CD4-positive, CD25-positive, alpha-beta regulatory T cell (primary cell): ENCODE measurements at regions not wholly inside any gene's neighbourhood (a gene's known extent, or its start where the extent isn't known, plus 50 kb on each side); places are given as distances from the start of the nearest gene placed in this dataset.

Experiments
- ATAC-seq, 2 donors: fragments of 150-1000 bp; cut with Tn5 transposase; one replicate each; pipeline ENCODE4 v1.10.0; 2021; ENCODE audit warnings: low read depth in 2 of 2, moderate number of reproducible peaks in 2 of 2, moderate library complexity in 1 of 2
- DNase-seq, 3 donors: peaks; one replicate each; pipeline versions ENCODE4 v3.0.0 to v3.0.0-alpha.2; 2012 to 2022; ENCODE audit warnings: mixed read lengths in 1 of 3
- H3K27ac ChIP-seq: one replicate; pipeline ENCODE4 v1.7.0; 2013; ENCODE audit warnings: mild to moderate bottlenecking, low read length; ENCODE audit not compliant: insufficient read depth, poor library complexity, severe bottlenecking
- H3K27me3 ChIP-seq: one replicate; pipeline ENCODE4 v1.7.0; 2013; ENCODE audit warnings: low read length; ENCODE audit not compliant: control insufficient read depth, insufficient read depth
- H3K36me3 ChIP-seq: one replicate; pipeline ENCODE4 v1.7.0; 2013; ENCODE audit warnings: mild to moderate bottlenecking, low read length, moderate library complexity; ENCODE audit not compliant: control insufficient read depth, insufficient read depth
- H3K4me1 ChIP-seq: 2 replicates; pipeline ENCODE4 v1.7.0; 2013; ENCODE audit warnings: mild to moderate bottlenecking, low read length; ENCODE audit not compliant: insufficient read depth, control insufficient read depth, poor library complexity, severe bottlenecking
- H3K4me3 ChIP-seq: one replicate; pipeline ENCODE4 v1.7.0; 2013; ENCODE audit warnings: low read depth, mild to moderate bottlenecking, low read length, moderate library complexity
- H3K9me3 ChIP-seq, 2 experiments: 1 replicate in 1 of 2; 2 replicates in 1 of 2; pipeline ENCODE4 v1.7.0; 2013; ENCODE audit warnings: low read length in 2 of 2, mild to moderate bottlenecking in 1 of 2, moderate library complexity in 1 of 2; ENCODE audit not compliant: control insufficient read depth in 2 of 2
- H3K27ac Mint-ChIP-seq, 3 donors: one replicate each; pipeline ENCODE4 v1.8.0; 2020 to 2022; ENCODE audit warnings: mild to moderate bottlenecking in 3 of 3, mixed read lengths in 3 of 3, moderate library complexity in 2 of 3
- H3K27me3 Mint-ChIP-seq: one replicate; pipeline ENCODE4 v1.8.0; 2022; ENCODE audit warnings: mild to moderate bottlenecking, mixed read lengths
- H3K36me3 Mint-ChIP-seq: one replicate; pipeline ENCODE4 v1.8.0; 2020; ENCODE audit warnings: mixed read lengths
- H3K4me1 Mint-ChIP-seq, 4 donors: one replicate each; pipeline ENCODE4 v1.8.0; 2020 to 2022; ENCODE audit warnings: mixed read lengths in 4 of 4, mild to moderate bottlenecking in 1 of 4
- H3K4me3 Mint-ChIP-seq, 4 donors: one replicate each; pipeline ENCODE4 v1.8.0; 2020 to 2022; ENCODE audit warnings: mild to moderate bottlenecking in 4 of 4, mixed read lengths in 4 of 4, moderate library complexity in 3 of 4
- H3K9me3 Mint-ChIP-seq, 7 donors: one replicate each; pipeline ENCODE4 v1.8.0; 2020 to 2022; ENCODE audit warnings: mixed read lengths in 7 of 7, mild to moderate bottlenecking in 3 of 7, moderate library complexity in 2 of 7

GRCh38 chr7:113008755-113009154 is 77.9 kb downstream of the GPR85 start:
- peaks cover 0 to 18% (median 3%) of the 10 kb centered on the region in 7 donors for H3K9me3 Mint-ChIP-seq
- no peaks in the 10 kb centered on the region for H3K4me1 ChIP-seq
- H3K27me3 ChIP-seq = no peaks in the 10 kb centered on the region
- ATAC-seq (no peak), DNase-seq (no peak)
- no peaks in the 10 kb centered on the region for H3K27me3 Mint-ChIP-seq
- no peaks in the 10 kb centered on the region for H3K9me3 ChIP-seq
- H3K36me3 ChIP-seq = no peaks in the 10 kb centered on the region
- H3K4me3 Mint-ChIP-seq = no peak overlapping the region
- no peaks in the 10 kb centered on the region for H3K36me3 Mint-ChIP-seq
- H3K4me1 Mint-ChIP-seq = no peaks in the 10 kb centered on the region
- no peak overlapping the region for H3K4me3 ChIP-seq
- H3K27ac Mint-ChIP-seq = no peak overlapping the region
- H3K27ac ChIP-seq = no peak overlapping the region

GRCh38 chr7:113004726-113005454 is 81.7 kb downstream of the GPR85 start:
- no peaks in the 10 kb centered on the region for H3K27me3 ChIP-seq
- Mint-ChIP-seq H3K4me3 (no peak overlapping the region), H3K4me1 (no peaks in the 10 kb centered on the region), H3K27me3 (no peaks in the 10 kb centered on the region), H3K27ac (no peak overlapping the region), H3K9me3 (peaks cover 0 to 14% (median 2%) of the 10 kb centered on the region in 7 donors), H3K36me3 (no peaks in the 10 kb centered on the region)
- DNase-seq (no peak), ATAC-seq (no peak)
- no peaks in the 10 kb centered on the region for H3K36me3 ChIP-seq
- H3K9me3 ChIP-seq = no peaks in the 10 kb centered on the region
- no peak overlapping the region for H3K27ac ChIP-seq
- H3K4me3 ChIP-seq = no peak overlapping the region
- H3K4me1 ChIP-seq = no peaks in the 10 kb centered on the region

GRCh38 chr7:113000316-113001020 is 86.2 kb downstream of the GPR85 start:
- peaks cover 0 to 3% (median 0%) of the 10 kb centered on the region in 7 donors for H3K9me3 Mint-ChIP-seq
- Histone ChIP-seq H3K36me3 (no peaks in the 10 kb centered on the region), H3K4me3 (no peak overlapping the region), H3K4me1 (no peaks in the 10 kb centered on the region), H3K9me3 (no peaks in the 10 kb centered on the region), H3K27me3 (no peaks in the 10 kb centered on the region), H3K27ac (no peak overlapping the region)
- no peak overlapping the region for H3K4me3 Mint-ChIP-seq
- DNase-seq = no peak
- no peak overlapping the region for H3K27ac Mint-ChIP-seq
- no peaks in the 10 kb centered on the region for H3K36me3 Mint-ChIP-seq
- no peak for ATAC-seq
- no peaks in the 10 kb centered on the region for H3K27me3 Mint-ChIP-seq
- no peaks in the 10 kb centered on the region for H3K4me1 Mint-ChIP-seq

GRCh38 chr7:112997831-112998230 is 88.8 kb downstream of the GPR85 start:
- Histone ChIP-seq H3K27ac (no peak overlapping the region), H3K9me3 (no peaks in the 10 kb centered on the region), H3K4me3 (no peak overlapping the region), H3K27me3 (no peaks in the 10 kb centered on the region), H3K4me1 (no peaks in the 10 kb centered on the region), H3K36me3 (no peaks in the 10 kb centered on the region)
- no peak for DNase-seq
- Mint-ChIP-seq H3K27ac (no peak overlapping the region), H3K4me1 (no peaks in the 10 kb centered on the region), H3K36me3 (no peaks in the 10 kb centered on the region), H3K9me3 (peaks cover 0 to 4% (median 0%) of the 10 kb centered on the region in 7 donors), H3K27me3 (no peaks in the 10 kb centered on the region), H3K4me3 (no peak overlapping the region)
- no peak for ATAC-seq

GRCh38 chr7:112996331-112996871 is 90.2 kb downstream of the GPR85 start:
- Histone ChIP-seq H3K27ac (no peak overlapping the region), H3K9me3 (no peaks in the 10 kb centered on the region), H3K4me3 (no peak overlapping the region), H3K4me1 (no peaks in the 10 kb centered on the region), H3K36me3 (no peaks in the 10 kb centered on the region), H3K27me3 (no peaks in the 10 kb centered on the region)
- Mint-ChIP-seq H3K9me3 (peaks cover 0 to 4% (median 0%) of the 10 kb centered on the region in 7 donors), H3K36me3 (no peaks in the 10 kb centered on the region), H3K4me1 (no peaks in the 10 kb centered on the region), H3K27ac (no peak overlapping the region), H3K4me3 (no peak overlapping the region), H3K27me3 (peaks cover 4% of the 10 kb centered on the region)
- ATAC-seq = no peak
- no peak for DNase-seq

GRCh38 chr7:112995059-112995824 is 91.4 kb downstream of the GPR85 start:
- Mint-ChIP-seq H3K4me3 (no peak overlapping the region), H3K27ac (no peak overlapping the region), H3K36me3 (no peaks in the 10 kb centered on the region), H3K9me3 (peaks cover 0 to 4% (median 1%) of the 10 kb centered on the region in 7 donors), H3K4me1 (no peaks in the 10 kb centered on the region), H3K27me3 (peaks cover 4% of the 10 kb centered on the region)
- no peaks in the 10 kb centered on the region for H3K27me3 ChIP-seq
- no peak for ATAC-seq
- no peaks in the 10 kb centered on the region for H3K4me1 ChIP-seq
- no peak for DNase-seq
- no peak overlapping the region for H3K4me3 ChIP-seq
- no peaks in the 10 kb centered on the region for H3K36me3 ChIP-seq
- H3K9me3 ChIP-seq = no peaks in the 10 kb centered on the region
- no peak overlapping the region for H3K27ac ChIP-seq

- H3K4me3 ChIP-seq = no peak overlapping the region
- H3K4me3 Mint-ChIP-seq = no peak overlapping the region
Observed at GRCh38 chr7:112994656-112995055, 92.0 kb downstream of the GPR85 start.

More at GRCh38 chr7:112994656-112995055, 92.0 kb downstream of the GPR85 start:
- Histone ChIP-seq H3K9me3 (no peaks in the 10 kb centered on the region), H3K36me3 (no peaks in the 10 kb centered on the region), H3K27me3 (no peaks in the 10 kb centered on the region), H3K27ac (no peak overlapping the region), H3K4me1 (no peaks in the 10 kb centered on the region)
- H3K4me1 Mint-ChIP-seq = no peaks in the 10 kb centered on the region
- no peak overlapping the region for H3K27ac Mint-ChIP-seq
- peaks cover 0 to 4% (median 1%) of the 10 kb centered on the region in 7 donors for H3K9me3 Mint-ChIP-seq
- DNase-seq (no peak), ATAC-seq (no peak)
- H3K36me3 Mint-ChIP-seq = no peaks in the 10 kb centered on the region
- peaks cover 4% of the 10 kb centered on the region for H3K27me3 Mint-ChIP-seq
